G401.6 (cell line): ENCODE measurements at regions not wholly inside any gene's neighbourhood (a gene's known extent, or its start where the extent isn't known, plus 50 kb on each side); places are given as distances from the start of the nearest gene placed in this dataset.
"Not testable (repeated sequence)": the region's sequence is repeated elsewhere in the genome, so short reads cannot be mapped to it uniquely, and the experiment has no call there.

Experiments
- FAIRE-seq: peaks from 2 replicates; lab custom pipeline; 2012; peaks lifted over from hg19 to GRCh38; lab: Jason Lieb, UNC

GRCh38 chr4:124993838-124994237 is 281.3 kb upstream of the ANKRD50 start:
- FAIRE-seq: no peak

DNA sequence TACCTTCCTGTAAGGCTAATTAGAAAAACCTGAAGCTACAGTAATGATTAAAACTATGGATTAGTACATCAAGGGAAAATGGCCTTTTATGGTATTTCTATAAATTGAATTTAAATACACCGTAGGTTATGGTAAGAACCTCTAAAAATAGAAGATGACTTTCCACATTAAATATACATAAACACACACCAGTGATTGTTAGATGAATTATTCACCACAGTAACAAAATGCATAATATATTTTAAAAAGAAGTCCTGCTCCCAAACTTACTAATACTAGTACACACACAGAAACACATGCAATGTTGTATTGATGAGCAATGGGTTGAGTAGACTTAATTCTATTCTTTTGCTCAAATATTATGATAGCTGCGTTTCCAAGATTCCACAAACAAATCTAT is 277.9 kb upstream of the ANKRD50 start:
- FAIRE-seq: no peak

GRCh38 chr4:124980276-124980752 is 267.8 kb upstream of the ANKRD50 start:
- no peak for FAIRE-seq

DNA sequence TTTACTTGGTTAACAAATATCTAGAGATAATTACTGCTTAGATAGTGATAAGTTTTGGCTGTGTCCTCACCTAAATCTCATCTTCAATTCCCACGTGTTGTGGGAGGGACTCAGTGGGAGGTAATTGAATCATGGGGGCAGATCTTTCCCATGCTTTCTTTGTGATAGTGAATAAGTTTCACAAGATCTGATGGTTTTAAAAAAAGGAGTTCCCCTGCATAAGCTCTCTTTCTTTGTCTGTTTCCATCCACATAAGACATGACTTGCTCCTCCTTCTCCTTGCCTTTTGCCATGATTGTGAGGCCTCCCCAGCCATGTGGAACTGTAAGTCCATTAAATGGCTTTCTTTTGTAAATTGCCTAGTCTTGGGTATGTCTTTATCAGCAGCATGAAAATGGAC is 266.0 kb upstream of the ANKRD50 start:
- FAIRE-seq: not testable (repeated sequence)

DNA sequence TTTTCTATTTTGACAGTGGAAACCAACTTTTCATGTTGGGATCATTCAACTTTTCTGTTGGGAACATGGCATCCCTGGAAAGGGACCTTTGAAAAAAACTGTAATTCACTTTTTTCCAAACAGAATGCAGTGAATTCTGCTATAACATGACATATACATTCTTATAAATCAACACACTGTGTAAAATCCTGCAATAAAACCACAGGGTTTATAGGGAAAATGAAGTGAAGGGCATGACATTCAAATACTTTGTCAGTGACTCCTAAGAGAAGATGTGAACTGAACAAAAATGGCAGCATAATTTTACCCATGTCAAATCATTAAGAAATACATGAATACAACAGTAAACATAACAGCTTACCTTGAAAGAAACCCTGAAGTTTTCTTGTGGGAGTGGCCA is 264.5 kb upstream of the ANKRD50 start:
- no peak for FAIRE-seq

DNA sequence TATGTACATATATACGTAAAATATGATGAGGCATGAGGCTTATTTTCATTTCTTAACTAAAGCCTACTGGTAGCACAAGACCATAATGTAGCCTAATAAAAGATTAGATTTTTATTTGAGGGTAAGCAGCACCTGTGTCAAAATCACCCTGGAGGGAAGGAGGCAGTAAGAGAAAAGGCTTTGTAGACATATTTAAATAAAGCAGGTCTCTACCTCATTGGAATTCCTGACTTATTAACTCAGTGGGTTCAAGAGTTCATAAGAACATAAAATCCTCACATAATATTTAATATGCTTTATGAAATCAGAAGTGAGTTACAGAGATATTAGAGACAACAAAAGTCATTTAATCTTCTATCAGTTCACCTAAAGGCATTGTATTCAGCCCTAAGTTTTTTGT is 261.6 kb upstream of the ANKRD50 start:
- no peak for FAIRE-seq

GRCh38 chr4:124973716-124974115 is 261.2 kb upstream of the ANKRD50 start:
- FAIRE-seq: no peak

- FAIRE-seq: no peak
Measured at GRCh38 chr4:124970011-124970410, 257.5 kb upstream of the ANKRD50 start.

DNA sequence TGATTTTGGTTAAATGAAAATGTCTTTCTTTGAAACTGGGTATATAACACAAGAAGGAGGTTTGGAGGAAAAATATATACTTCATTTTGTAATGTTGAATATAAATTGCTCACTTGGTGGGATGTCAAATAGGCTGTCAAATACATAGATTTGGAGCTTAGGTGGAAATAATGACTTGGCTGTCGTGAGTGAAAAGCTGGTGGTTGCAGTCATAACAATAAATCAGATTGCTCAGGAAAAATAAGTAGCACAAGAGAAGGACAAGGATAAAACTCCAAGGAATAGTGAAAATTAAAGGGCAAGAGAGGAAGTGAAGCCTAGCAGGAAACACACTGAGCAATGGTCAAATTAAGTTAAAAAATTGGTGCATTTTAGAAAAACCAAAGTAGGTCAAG is 253.0 kb upstream of the ANKRD50 start:
- FAIRE-seq: no peak

DNA sequence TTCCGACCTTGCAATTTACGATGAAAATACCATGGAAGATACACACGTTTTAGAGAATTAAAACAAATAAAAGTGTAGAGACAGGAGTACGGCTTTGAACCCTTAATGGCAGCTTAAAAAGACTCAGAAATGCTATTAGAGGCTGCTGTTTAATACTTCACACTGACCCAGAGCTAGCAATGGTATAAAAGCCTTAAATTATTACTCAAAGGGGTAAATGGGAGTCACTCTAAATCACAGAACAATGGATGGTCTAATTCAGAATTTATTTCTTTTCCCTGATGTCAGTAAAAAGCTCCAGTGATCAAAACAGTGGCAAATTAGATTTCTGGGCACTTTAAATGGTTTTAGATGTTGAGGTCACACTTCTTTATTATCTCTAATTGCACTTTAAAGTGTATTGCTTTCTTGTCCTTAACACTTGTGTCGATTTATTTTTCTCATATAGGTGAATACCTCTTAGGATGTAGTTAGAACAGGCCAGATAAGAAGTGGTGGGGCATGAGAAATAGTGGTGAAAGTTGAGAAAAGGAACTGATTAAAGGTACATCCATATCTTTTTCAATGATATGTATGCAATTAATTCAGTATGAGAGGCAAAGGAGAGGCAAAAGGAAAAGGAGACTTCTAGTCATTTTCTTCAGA is 252.4 kb upstream of the ANKRD50 start:
- no peak for FAIRE-seq

DNA sequence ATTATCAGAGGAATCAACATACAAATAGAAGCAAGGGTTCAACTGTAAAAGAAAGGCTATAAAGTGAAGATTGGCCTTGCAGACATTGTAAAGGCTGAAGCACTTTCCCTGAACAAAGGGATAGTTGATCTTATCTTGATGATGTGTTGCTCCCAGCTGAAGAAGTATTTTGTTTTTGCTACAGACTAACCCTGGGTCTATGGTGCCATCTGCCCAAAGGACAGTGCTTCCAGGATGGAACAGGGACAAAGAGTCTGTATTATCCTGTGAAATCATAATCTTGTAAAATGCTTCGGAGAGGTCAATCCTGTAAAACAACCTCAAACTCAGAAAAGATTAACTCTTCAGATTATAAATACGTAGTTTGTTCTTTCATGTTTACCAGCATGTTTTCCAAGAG is 251.7 kb upstream of the ANKRD50 start:
- no peak for FAIRE-seq

DNA sequence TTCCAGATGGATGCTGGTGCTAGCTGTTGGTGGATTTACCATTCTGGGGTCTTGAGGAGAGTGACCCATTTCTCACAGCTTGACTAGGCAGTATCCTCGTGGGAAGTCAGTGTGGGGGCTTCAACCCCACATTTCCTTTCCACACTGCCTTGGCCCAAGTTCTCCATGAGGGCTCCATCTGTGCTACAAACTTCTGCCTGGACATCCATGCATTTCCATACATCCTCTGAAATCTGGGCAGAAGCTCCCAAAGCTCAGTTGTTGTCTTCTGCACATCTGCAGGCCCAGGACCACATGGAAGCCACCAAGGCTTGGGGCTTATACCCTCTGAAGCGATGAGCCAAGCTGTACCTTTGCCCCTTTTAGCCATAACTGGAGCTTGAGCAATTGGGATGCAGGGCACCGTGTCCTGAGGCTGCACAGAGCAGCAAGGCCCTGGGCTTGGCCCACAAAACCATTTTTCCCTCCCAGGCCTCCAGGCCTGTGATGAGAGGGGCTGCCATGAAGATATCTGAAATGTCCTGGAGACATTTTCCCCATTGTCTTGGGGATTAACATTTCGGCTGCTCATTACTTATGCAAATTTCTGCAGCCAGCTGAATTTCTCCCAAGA is 248.7 kb upstream of the ANKRD50 start:
- FAIRE-seq: no peak

GRCh38 chr4:124958847-124959246 is 246.3 kb upstream of the ANKRD50 start:
- no peak for FAIRE-seq

GRCh38 chr4:124955476-124955875 is 242.9 kb upstream of the ANKRD50 start:
- FAIRE-seq: no peak

DNA sequence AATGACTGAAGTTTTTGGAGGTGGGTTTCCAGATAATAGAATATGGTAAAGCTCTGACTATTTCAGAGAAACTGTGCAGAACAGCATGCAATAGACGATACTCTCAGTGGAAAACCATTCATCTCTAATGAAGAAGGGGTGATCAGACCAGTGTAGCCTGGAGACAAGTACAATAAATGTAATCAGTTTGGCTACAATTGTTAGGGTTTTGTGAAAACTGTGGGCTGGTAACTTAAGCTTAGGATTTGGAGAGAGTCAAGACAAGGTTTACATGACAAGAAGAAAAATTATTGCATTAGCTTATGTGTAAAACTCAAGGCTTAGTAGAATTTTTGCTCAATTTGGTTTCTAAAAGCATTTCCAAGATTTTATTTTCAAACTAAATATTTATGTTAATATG is 241.5 kb upstream of the ANKRD50 start:
- FAIRE-seq: no peak

GRCh38 chr4:124953486-124953885 is 241.0 kb upstream of the ANKRD50 start:
- no peak for FAIRE-seq

DNA sequence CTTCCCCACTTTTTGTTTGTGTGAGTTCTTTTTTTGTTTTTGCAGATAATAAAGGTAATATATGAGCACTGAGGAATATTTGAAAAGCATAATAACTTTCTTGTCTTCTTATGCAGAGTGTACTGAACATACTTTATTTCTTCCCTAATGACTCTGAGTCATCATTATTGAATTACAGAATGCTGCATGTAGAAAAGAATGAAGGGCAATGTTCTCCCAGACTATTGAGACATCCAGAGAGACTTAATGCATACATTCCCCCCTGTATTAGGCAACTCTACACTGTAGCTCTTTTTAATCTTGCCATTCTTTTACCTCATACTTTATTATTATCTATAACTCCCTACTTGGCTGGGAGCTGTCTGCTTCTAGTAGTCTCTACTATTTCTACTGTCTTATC is 240.5 kb upstream of the ANKRD50 start:
- no peak for FAIRE-seq

DNA sequence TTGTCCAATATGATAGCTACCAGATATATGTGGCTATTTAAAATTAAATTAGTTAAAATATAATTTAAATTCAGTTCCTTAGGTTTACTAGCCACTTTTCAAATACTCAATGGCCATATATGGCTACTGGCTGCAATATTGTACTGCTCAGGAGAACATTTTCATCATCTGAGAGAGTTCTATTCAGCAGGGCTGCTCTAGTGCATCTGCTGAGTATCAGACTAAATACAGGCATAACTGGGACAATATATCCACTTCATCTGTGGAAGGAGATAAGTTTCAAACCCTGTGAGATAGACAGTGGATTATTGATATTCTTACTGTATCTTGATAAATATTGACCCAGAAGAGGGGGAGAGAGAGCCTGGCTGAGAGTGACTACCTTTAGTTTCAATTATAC is 240.1 kb upstream of the ANKRD50 start:
- no peak for FAIRE-seq

DNA sequence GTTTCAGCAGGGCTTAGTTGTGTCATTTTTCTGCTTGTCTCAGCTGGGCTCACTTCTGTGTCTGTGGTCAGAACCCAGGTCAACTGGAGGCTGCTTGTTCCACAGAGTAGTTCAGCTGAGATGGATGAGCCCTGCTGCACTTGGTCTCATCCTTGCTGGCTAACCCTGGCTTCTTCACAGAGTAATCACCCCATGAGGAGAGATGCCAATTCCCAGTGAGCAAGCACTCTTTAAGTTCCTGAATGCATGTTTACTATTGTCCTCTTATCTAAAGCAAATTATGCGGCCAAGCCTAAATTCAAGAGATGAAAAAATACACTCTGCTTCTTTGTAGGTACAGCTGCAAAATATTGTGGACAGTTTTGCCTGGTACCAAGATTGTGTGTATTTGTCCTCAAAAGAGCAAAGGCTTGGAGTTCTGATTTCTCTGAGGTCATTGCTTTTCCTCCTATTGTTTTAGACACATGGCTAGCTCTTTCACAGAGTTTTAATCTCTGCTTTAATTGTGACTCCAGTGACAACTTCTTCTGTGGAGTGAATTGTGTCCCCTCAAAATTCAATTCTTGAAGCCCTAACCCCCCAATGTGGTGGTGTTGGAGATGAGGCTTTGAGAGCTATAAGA is 236.6 kb upstream of the ANKRD50 start:
- FAIRE-seq: no peak

GRCh38 chr4:124947622-124948265 is 235.2 kb upstream of the ANKRD50 start:
- FAIRE-seq: no peak

DNA sequence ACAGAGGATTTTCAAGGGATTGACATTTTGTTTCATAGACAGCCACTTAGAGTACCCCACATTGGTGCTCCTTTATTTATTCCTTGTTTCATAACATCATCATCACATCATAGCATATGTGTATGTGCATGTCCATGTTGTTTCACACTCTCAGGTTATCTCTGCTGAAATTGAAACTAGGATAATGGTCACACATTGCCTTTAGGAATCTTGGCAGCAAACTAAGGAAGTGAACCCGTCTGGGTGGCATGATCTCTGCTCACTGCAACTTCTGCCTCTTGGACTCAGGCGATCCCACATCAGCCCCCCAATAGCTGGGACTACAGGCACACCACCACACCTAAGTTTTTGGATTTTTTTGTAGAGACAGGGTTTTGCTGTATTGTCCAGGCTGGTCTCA is 234.2 kb upstream of the ANKRD50 start:
- FAIRE-seq: no peak

DNA sequence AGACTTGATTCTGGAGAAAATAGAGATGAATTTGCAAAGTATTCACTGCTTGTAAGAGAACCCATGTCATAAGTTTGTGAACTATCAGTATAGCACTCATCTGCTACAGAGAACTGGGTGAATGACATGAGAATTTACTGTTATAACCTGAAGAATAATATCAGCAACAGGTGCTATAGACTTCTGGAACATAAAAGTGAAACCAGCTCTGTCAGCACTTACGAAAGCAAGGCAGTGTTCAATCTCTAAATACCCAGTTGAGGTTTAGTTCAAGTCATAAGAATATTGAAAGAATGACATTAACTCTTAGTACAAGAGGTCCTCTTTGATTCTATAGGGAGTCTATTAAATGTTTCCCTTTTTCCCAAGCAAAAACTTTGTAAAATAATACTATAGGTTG is 232.9 kb upstream of the ANKRD50 start:
- no peak for FAIRE-seq

DNA sequence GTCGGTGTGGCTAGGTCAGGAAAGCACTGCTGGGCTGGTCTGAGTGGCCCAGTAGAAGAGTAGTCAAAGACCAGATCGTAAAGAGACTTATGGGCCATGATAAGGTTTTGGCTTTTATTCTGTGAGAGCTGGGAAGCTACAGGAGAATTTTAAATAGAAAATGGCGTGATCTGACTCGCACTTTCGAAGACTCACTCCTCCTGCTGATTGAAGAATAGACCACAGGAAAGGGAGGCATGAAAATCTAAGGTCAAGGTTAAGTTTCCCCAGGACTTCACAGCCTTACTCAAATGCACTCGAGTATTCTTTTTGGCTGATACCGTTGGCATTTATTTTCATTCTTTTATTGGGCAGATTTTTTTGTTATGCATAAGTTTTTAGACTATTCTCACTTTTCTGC is 231.4 kb upstream of the ANKRD50 start:
- FAIRE-seq: no peak
